GM15510 (cell line): ENCODE measurements at regions not wholly inside any gene's neighbourhood (a gene's known extent, or its start where the extent isn't known, plus 50 kb on each side); places are given as distances from the start of the nearest gene placed in this dataset.

Source experiments
- POLR2A ChIP-seq: IDR thresholded peaks from 3 replicates; pipeline ENCODE4 v1.6.1; 2011; ENCODE audit warnings: borderline replicate concordance; ENCODE audit not compliant: insufficient read length; ENCODE audit errors: extremely low read depth

DNA sequence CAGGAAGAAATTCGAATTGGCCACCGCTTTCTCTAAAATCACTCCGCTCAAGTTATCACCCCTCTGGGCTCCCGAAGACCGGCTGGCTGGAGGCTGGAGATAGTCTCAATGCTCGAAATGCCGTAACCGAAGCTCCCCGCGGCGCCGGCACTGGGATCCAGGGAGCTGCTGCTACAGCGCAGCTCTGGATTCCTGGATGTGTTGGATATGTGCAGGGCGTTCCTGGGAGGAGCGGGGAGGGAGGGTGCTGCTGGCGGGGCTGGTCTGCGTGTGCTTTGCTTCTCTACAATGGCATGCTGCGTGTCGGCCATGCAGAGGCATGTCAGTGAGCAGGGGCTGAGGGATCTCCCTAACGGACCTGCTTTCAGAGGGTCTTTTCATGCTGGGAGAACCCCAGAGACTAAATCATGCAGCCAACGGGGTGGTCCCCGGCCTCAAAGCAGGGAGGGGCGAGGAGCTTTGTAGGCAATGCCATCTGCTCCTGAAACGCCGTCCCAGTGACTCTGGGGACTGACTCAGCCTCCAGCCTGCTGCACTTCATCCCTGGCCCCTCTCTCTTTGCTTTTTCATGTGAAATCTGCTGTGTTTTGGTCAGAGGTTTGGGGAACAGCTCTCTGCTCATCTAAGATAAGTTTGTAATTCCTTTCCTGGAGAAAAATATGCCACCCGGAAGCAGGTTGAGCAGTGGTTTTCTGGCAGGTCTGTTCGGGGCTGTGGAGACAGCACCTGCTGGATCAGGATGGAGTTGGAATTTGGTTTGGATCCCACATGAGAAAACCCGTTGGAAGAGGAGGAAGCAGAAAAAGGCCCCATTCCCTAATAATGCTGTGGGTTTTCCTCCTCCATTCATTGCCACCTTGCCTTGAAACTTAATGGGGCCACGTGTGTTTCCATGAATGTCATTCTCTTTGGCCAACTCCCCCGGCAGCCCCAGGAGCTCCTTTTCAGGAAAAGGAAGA is 311.4 kb downstream of the SEC14L1 start:
- TF ChIP-seq POLR2A, result peak; percentile 50

DNA sequence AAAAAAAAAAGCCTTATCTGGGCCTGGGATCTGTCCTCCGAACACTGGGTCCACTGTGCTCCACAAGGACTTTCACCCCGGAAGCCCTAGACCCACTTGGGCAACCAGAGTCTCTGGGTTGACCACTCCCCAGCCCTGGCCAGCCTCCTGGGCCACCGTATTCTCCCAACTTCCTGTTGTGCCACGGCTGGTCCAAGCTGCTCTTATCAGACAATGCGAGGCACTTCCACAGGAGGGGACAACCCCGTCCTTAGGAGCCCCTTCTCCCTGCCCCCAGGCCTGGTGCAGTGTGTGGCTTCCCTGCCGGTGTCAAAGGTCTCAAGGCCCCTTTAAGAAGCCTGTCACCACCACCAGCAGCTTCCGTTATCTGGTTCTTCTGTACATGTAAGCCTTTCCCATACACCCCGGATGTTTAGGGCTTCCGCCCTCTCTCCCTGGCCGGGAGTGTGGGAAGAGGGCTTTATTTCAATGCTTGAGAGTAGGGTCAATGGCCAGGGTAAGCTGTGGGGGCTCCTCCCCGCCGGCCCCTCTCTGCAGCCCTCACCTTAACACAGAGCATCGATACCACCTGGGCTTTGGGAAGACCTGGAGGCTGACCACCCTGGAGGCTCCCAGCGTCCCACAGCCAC is 313.0 kb downstream of the SEC14L1 start:
- TF ChIP-seq POLR2A, result peak; percentile 37

DNA sequence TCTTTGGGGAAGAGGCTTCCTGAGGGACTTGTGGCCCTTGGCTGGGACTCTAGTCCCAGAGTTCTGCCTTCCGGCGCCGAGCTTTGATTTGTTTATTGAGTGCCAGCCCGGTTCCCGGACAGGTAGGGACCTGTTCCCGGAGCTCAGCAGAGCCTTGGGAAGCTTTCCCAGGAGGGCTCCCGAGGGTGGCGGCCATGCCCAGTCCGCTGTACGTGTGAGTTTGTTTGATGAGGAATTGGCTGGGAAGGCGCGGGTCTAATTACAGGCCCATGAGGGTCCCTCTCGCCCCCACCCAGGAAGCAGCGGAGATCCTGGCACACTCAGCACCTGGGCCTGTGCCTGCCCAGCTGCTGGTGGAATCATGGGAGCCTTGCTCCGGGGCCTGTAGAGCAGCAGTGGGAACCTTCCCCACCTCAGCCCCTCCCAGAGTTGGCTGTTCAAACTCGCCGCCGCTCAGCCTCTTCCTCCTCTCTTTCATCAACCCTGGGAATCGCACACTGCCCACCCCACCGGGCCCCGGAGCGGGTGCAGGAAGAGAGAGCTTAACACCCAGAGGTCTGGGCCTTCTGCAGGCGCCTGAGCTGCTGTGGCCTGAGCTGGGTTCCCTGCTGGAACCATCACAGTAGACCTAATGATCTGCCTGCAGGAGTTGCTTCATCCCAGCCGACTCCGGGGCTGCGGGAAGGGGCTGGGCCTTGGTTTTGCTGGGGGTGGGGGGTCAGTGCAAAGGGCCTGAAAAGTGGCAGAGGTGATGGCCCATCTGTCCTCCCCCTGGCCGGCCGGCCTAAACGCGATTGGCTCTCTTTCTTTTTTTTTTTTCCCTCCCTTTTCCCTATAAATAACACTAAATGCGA is 313.7 kb downstream of the SEC14L1 start:
- TF ChIP-seq POLR2A, result no peak

DNA sequence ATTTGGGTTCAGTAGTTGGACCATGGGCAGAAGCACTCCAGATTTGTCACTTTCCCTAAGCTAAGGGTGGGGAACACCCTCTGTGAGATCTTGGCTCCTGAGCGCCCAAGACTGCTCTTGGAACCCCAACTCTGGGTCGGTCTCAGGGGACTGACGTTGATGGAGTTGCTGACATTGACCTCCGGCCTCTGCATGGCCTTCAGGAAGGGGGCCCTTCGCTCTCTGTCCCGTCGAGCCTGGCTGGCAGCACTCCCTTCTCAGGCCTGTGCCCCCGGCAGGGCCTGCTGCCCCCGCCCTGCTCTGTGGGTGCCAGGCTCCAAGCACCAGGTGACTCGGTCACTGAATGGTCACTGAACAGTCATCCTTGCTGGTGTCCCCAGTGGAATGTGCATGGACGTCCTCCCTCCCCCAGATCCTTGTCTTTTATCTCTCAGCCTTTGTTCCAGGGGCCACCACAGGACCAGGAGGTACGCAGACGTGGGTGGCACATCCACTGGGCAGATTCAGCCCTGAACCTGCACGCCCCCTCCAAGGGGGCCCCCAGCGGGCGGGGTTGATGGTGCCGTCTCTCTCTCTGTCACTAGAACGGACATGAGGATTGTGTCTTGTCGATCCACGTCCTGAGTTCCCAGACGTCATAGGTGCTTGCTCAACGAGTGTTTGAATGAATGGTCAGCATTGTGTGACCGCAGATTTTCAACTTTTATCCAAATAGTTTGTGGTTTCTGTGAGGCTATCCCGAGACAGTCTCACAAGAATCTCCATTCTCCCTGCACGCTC is 314.5 kb downstream of the SEC14L1 start:
- no peak for TF ChIP-seq POLR2A

DNA sequence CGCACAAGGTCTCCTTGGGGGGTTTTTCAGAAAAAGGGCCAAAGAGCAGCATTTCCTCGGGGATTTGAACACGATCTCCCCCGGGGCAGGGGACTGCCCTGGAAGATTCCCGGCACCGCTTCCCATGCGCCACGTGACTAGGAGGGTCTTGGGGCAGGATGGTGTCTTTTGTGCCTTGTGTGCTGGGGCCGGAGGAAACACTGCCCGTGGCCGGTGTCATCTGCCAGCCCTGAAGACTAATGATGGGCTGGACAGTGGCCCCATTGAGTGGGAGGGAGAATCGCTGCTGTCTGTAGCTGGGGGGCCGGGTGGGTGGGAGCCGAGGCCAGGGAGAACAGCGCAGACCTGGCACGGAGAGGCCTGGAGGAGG is 315.1 kb downstream of the SEC14L1 start:
- no peak for TF ChIP-seq POLR2A

DNA sequence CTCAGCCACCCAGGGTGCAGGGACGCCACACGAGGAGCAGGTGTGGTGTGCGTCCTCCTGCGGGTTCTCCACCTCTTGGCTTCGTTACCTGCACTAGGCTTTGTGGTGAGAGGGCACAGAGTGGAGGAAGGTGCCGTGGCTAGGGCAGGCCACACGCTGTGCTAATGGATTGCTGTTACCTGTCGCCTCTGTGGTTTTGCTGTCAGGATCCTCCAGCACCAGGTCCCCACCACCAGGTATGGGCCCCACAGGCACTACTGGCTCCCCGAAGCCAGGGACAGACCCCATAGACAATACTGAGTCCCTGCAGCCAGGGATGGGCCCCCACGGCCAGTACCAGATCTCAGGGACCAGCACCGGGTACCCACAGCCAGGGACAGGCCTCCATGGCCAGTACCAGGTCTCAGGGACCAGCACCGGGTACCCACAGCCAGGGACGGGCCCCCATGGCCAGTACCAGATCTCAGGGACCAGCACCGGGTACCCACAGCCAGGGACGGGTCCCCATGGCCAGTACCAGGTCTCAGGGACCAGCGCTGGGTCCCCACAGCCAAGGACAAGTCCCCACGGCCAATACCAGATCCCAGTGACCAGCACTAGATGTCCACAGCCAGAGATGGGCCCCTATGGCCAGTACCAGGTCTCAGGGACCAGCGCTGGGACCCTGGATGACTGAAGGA is 315.6 kb downstream of the SEC14L1 start:
- peak; percentile 14 for TF ChIP-seq POLR2A

DNA sequence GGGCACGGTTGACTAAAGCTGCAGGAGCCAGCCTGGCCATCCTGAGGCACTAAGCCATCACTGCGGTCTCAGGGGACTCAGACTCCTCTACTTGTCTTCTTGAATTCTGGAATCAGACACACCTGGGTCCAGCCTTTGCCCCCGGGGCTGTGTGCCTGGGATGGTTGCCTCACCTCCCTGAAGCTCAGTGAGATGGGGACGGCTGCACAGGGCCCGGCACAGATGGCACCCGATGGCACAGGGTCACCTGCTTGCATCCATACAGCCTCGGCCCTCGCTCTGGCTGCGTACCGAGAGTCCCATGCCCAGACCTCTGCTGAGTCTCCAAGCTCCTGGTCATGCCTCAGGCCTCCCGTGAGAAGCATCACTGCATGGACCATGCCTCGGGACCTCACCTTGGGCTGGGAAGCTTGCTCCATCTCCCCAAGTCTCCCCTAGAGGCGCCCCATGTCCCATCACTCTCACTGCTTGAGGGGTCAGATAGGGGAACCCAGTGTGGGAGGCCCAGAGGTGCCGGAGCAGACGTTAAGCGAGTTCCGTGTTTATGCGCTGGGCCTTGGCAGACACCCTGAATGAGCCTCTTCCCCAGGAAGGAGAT is 316.3 kb downstream of the SEC14L1 start:
- no peak for TF ChIP-seq POLR2A

DNA sequence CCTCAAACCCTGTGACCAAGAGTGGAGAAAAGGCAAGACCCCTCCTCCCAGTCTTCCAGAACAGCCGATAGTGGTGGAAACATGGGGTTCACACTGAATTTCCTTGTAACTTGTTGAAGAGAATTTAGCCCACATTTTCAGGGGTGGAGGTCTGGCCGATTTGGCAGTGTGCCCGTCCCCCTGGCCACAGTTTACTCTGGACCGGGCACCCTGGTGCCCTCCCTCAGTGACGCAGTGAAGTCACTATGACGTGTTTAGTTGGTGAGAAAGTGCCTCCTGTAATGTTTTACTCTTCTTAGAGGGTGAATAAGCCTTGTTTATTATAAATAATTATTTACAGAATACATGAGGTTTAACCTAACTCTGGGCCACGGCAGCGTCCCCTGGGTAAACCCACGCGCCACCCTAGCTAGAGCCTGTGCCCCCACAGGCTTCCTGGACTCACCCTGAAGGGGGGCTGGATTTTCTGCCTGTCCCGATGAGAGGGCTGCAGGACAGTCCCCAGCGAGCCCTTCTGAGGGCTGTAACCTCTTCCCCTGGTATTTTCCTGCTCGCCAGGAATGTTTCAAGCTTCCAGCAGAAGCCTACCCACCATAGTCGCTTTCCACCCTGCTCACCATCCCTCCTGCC is 316.9 kb downstream of the SEC14L1 start:
- TF ChIP-seq POLR2A, result no peak

DNA sequence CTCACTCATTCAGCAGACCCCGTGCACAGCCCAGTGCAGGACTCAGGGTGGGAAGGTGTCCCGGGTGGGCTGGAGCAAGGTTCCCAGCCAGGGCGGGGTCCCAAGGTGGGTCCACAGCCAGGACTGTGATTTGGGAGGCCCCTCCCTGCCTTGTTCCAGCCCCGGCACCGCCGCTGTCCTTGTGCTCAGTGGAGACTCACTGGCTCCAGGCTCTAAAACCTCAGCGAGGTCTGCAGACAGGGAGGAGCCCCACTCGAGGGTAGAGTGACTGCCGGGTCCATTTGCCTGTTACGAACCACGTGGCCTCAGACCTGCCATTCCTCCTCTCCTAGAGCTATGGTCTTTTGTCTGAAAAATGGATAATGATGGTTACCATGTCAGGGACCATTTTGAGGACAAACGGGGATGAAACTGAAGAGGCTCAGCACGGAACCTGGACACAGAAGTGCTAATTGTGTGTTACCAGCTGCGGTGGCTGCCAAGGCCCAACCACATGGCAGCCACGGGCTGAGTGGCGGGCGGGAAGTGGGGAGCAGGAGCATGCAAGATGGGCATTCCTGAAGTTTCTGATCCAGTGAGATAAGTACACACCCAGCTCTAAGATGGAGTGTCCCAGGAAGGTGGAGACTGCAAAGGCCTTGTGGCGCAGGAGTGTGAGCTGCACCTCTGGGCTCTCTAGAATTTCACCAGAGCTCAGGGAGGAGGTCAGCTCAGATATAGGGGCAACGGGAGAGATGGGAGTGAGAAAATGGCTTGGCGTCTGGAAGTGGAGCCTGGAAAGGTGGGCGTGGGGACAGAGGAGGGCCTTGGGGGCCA is 317.6 kb downstream of the SEC14L1 start:
- TF ChIP-seq POLR2A, result no peak

DNA sequence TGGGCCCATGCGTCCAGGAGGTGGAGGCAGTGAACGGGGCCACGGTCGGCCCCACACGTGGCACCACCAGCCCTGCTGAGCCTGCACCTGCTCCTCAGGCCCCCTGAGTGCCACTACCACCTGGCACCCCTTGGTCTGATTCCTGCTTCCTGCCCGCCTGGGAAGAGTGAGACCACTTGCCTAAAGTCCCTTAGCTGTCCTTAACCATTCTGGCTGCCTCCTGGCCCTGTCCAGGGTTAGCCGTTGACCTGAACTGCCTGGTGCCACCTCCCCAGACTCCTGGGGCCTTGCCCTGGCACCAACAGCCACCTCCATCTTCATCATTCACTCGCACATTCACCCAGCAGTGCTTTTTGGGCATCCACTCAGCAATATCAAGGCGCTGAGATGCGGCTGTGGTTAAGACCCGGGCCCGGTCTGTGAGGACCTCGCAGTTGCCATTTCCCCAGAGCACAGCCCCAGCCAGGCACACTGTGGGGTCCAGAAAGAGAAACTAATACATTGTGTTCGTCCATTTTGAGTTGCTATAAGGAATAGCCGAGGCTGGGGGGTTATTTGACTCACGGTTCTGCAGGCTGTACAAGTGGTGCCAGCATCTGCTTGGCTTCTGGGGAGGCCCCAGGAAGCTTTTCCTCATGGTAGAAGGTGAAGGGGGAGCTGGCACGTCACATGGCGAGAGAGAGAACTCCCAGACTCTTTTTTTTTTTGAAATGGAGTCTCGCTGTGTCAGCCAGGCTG is 318.4 kb downstream of the SEC14L1 start:
- no peak for TF ChIP-seq POLR2A

DNA sequence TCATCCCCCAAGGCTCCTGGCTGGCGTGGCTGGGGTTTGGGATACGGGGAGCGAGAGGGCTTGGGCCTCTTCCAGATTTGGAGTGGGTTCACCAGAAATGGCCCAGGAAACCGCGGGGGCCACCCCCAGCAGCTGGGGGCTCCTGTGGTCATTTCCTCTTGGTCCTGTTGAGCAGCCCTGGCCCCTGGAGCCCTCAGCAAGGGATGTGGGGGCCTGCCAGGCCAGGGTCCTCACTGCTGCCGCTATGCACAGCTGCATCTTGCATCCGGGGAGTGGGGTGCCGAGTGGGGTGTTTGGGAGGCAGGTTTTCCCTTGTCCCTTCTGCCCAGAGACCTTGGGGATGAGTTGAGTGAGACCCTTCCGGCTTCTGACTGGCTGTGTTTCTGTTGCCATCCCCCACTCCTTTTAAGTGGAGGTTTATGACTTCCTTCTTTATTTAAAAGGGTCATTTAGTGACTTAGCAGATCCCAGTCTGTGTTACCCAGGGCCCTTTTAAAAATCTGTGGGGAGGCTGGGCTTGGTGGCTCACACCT is 319.8 kb downstream of the SEC14L1 start:
- TF ChIP-seq POLR2A, result peak; percentile 25
